Smooth muscle cell (in vitro differentiated cells): ENCODE measurements at regions not wholly inside any gene's neighbourhood (a gene's known extent, or its start where the extent isn't known, plus 50 kb on each side); places are given as distances from the start of the nearest gene placed in this dataset.

Source experiments
- DNase-seq: peaks from one replicate; lab custom pipeline; 2025; ENCODE audit not compliant: unreplicated experiment; lab: John Stamatoyannopoulos, UW
- H2AFZ ChIP-seq: fragments of 200-600 bp; sonication (generic); 2 replicates; pipeline ENCODE4 v1.6.0; 2016; ENCODE audit warnings: antibody characterized with exemption, low read depth, mild to moderate bottlenecking
- H3F3A ChIP-seq: fragments of 200-600 bp; sonication (generic); 2 replicates; pipeline ENCODE4 v1.6.0; 2017; ENCODE audit warnings: antibody characterized with exemption, low read depth
- H3K27ac ChIP-seq: fragments of 200-600 bp; sonication (generic); 2 replicates; pipeline ENCODE4 v1.5.1; 2016; ENCODE audit warnings: low read depth, mild to moderate bottlenecking
- H3K27me3 ChIP-seq: fragments of 200-600 bp; sonication (generic); 2 replicates; pipeline ENCODE4 v1.6.1; 2016; ENCODE audit warnings: low read depth, mild to moderate bottlenecking
- H3K36me3 ChIP-seq: fragments of 200-600 bp; sonication (generic); 2 replicates; pipeline ENCODE4 v1.5.1; 2016; ENCODE audit warnings: low read depth
- H3K4me1 ChIP-seq: fragments of 200-600 bp; sonication (generic); 2 replicates; pipeline ENCODE4 v1.5.1; 2016; ENCODE audit warnings: low read depth
- H3K4me2 ChIP-seq: fragments of 200-600 bp; sonication (generic); 2 replicates; pipeline ENCODE4 v1.6.0; 2016; ENCODE audit warnings: mild to moderate bottlenecking
- H3K4me3 ChIP-seq: fragments of 200-600 bp; sonication (generic); 2 replicates; pipeline ENCODE4 v1.5.1; 2016; ENCODE audit warnings: mild to moderate bottlenecking
- H3K79me2 ChIP-seq: fragments of 200-600 bp; sonication (generic); 2 replicates; pipeline ENCODE4 v1.6.0; 2016; ENCODE audit warnings: low read depth, mild to moderate bottlenecking
- H3K9ac ChIP-seq: fragments of 200-600 bp; sonication (generic); 2 replicates; pipeline ENCODE4 v1.6.0; 2016; ENCODE audit warnings: low read depth
- H3K9me3 ChIP-seq: fragments of 200-600 bp; sonication (generic); replicated peaks from 2 replicates; pipeline ENCODE4 v1.5.1; 2016; ENCODE audit warnings: low read depth
- H4K20me1 ChIP-seq: fragments of 200-600 bp; sonication (generic); 2 replicates; pipeline ENCODE4 v1.6.0; 2016; ENCODE audit warnings: low read depth
- CTCF ChIP-seq: fragments of 200-600 bp; sonication (generic); IDR thresholded peaks from 2 replicates; pipeline ENCODE4 v1.5.1; 2017; ENCODE audit warnings: borderline replicate concordance, mild to moderate bottlenecking, antibody characterized with exemption; ENCODE audit not compliant: insufficient read depth, poor library complexity, severe bottlenecking
- WGBS: methylation state at CpG from one replicate; pipeline ENCODE4 v1.1.7; 2016; ENCODE audit warnings: low lambda C conversion rate; 5-methylcytosine and 5-hydroxymethylcytosine counted together

- no peaks in the 10 kb centered on the region for H3F3A ChIP-seq
- H3K4me1 ChIP-seq: no peaks in the 10 kb centered on the region
- no peaks in the 10 kb centered on the region for H3K27me3 ChIP-seq
- no peaks in the 10 kb centered on the region for H3K79me2 ChIP-seq
- H4K20me1 ChIP-seq: no peaks in the 10 kb centered on the region
- H2AFZ ChIP-seq: no peak overlapping the region
- TF ChIP-seq CTCF: no peak
- H3K36me3 ChIP-seq: no peaks in the 10 kb centered on the region
- H3K4me2 ChIP-seq: no peak overlapping the region
- no peak overlapping the region for H3K4me3 ChIP-seq
- 95% methylated on average over 5 of the region's 5 CpGs for WGBS
- no peak for DNase-seq
- no peaks in the 10 kb centered on the region for H3K9me3 ChIP-seq
- H3K27ac ChIP-seq: no peak overlapping the region
- no peak overlapping the region for H3K9ac ChIP-seq
Observed at GRCh38 chr14:56065621-56066290, 52.5 kb upstream of the PELI2 start.
